ENCODE measurements at regions not wholly inside any gene's neighbourhood (a gene's known extent, or its start where the extent isn't known, plus 50 kb on each side); places are given as distances from the start of the nearest gene placed in this dataset.
"Not testable (repeated sequence)": the region's sequence is repeated elsewhere in the genome, so short reads cannot be mapped to it uniquely, and the experiment has no call there.

GRCh38 chr12:111244673-111245072 is 124.2 kb downstream of the PHETA1 start:
- Histone ChIP-seq H3K79me2 (no peaks in the 10 kb centered on the region), H3K27me3 (ENCODE audit: control insufficient read depth, insufficient read depth, low read length) (no peaks in the 10 kb centered on the region), H3K9me3 (ENCODE audit: control insufficient read depth, low read length) (no peaks in the 10 kb centered on the region), H3K4me2 (ENCODE audit: low read length) (no peak overlapping the region), H3K4me3 (ENCODE audit: low read depth, low read length) (no peak overlapping the region), H3K4me1 (no peaks in the 10 kb centered on the region), H3K36me3 (ENCODE audit: control insufficient read depth, insufficient read depth, low read length) (no peaks in the 10 kb centered on the region), H2AFZ (no peak overlapping the region), H3K27ac (no peak overlapping the region), H3K9ac (no peak overlapping the region)
- TF ChIP-seq CTCF (IDR thresholded peaks at IDR 0.05), result no peak

DNA sequence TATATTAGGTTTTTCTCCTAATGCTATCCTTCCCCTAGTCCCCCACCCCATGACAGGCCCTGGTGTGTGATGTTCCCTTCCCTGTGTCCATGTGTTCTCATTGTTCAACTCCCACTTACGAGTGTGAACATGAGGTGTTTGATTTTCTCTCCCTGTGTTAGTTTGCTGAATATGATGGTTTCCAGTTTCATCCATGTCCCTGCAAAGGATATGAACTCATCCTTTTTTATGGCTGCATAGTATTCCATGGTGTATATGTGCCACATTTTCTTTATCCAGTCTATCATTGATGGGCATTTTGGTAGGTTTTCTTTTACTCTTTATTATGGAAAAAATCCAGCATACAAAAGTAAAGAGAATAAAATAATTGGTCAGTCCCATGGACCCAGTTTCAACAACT is 126.1 kb downstream of the PHETA1 start:
- not testable (repeated sequence) for H3K4me1 ChIP-seq; H2AFZ ChIP-seq; H3K27ac ChIP-seq; H3K9me3 ChIP-seq (ENCODE audit: control insufficient read depth, low read length); H3K9ac ChIP-seq; H3K79me2 ChIP-seq; H3K4me2 ChIP-seq (ENCODE audit: low read length); H3K4me3 ChIP-seq (ENCODE audit: low read depth, low read length); H3K27me3 ChIP-seq (ENCODE audit: control insufficient read depth, insufficient read depth, low read length); H3K36me3 ChIP-seq (ENCODE audit: control insufficient read depth, insufficient read depth, low read length)

DNA sequence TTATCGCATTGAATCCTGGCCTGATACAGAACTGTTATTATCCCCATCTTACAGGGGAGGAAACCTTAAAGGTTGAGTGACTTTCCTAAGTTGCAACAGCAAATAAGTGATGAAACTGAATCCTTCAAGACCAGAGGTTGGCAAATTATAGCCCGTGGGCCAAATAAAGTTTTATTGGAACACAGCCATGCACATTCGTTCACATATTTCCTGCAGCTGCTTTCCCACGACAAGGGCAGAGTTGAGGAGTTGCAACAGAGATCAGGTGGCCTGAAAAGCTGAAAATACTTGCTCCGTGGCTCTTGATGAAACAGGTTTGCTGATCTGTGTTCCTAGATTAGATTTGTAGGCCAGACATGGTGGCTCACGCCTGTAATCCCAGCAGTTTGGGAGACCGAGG is 126.7 kb downstream of the PHETA1 start:
- Histone ChIP-seq H3K27ac (no peak overlapping the region), H2AFZ (no peak overlapping the region), H3K9me3 (ENCODE audit: control insufficient read depth, low read length) (no peaks in the 10 kb centered on the region), H3K4me2 (ENCODE audit: low read length) (no peak overlapping the region), H3K4me1 (no peaks in the 10 kb centered on the region), H3K79me2 (no peaks in the 10 kb centered on the region), H3K36me3 (ENCODE audit: control insufficient read depth, insufficient read depth, low read length) (no peaks in the 10 kb centered on the region), H3K27me3 (ENCODE audit: control insufficient read depth, insufficient read depth, low read length) (no peaks in the 10 kb centered on the region), H3K9ac (no peak overlapping the region), H3K4me3 (ENCODE audit: low read depth, low read length) (no peak overlapping the region)
- TF ChIP-seq CTCF (IDR thresholded peaks at IDR 0.05), result no peak

DNA sequence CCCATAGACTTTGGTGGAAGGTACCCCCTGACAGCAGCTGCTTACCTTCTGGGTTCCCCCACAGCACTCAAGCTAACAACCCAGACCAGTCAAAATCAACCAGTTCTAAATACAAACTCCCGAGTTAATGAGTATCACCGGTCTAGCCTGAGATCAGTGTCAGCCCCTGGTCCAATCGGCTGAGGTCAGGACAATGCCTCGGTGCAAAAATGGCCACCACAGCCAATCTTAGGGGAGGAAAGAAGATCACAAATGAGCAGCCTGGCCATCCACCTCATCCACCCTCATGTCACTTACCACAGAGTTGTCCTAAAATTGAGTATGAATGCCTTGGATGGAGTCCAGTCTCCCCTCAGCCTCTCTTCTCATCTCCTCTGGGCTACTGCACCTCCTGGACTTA is 128.5 kb downstream of the PHETA1 start:
- H3K9ac ChIP-seq, result no peak overlapping the region

GRCh38 chr12:111239235-111239634 is 129.7 kb downstream of the PHETA1 start:
- H3K9ac ChIP-seq, result no peak overlapping the region
- H2AFZ ChIP-seq, result no peak overlapping the region
- H3K4me3 ChIP-seq (ENCODE audit: low read depth, low read length), result no peak overlapping the region
- no peaks in the 10 kb centered on the region for H3K27me3 ChIP-seq (ENCODE audit: control insufficient read depth, insufficient read depth, low read length)
- TF ChIP-seq CTCF (IDR thresholded peaks at IDR 0.05), result no peak
- no peaks in the 10 kb centered on the region for H3K79me2 ChIP-seq
- no peaks in the 10 kb centered on the region for H3K9me3 ChIP-seq (ENCODE audit: control insufficient read depth, low read length)
- no peaks in the 10 kb centered on the region for H3K4me1 ChIP-seq
- H3K36me3 ChIP-seq (ENCODE audit: control insufficient read depth, insufficient read depth, low read length), result no peaks in the 10 kb centered on the region
- no peak overlapping the region for H3K27ac ChIP-seq
- no peak overlapping the region for H3K4me2 ChIP-seq (ENCODE audit: low read length)

More for the DNA sequence above, 128.5 kb downstream of the PHETA1 start:
- no peaks in the 10 kb centered on the region for H3K9me3 ChIP-seq (ENCODE audit: control insufficient read depth, low read length)
- no peak for TF ChIP-seq CTCF (IDR thresholded peaks at IDR 0.05)
- no peaks in the 10 kb centered on the region for H3K79me2 ChIP-seq
- no peaks in the 10 kb centered on the region for H3K4me1 ChIP-seq
- H3K36me3 ChIP-seq (ENCODE audit: control insufficient read depth, insufficient read depth, low read length), result no peaks in the 10 kb centered on the region
- no peak overlapping the region for H3K4me3 ChIP-seq (ENCODE audit: low read depth, low read length)
- H3K4me2 ChIP-seq (ENCODE audit: low read length), result no peak overlapping the region
- H3K27ac ChIP-seq, result no peak overlapping the region
- H3K27me3 ChIP-seq (ENCODE audit: control insufficient read depth, insufficient read depth, low read length), result no peaks in the 10 kb centered on the region
- H2AFZ ChIP-seq, result no peak overlapping the region
